ENCODE measurements at regions not wholly inside any gene's neighbourhood (a gene's known extent, or its start where the extent isn't known, plus 50 kb on each side); places are given as distances from the start of the nearest gene placed in this dataset.

DNA sequence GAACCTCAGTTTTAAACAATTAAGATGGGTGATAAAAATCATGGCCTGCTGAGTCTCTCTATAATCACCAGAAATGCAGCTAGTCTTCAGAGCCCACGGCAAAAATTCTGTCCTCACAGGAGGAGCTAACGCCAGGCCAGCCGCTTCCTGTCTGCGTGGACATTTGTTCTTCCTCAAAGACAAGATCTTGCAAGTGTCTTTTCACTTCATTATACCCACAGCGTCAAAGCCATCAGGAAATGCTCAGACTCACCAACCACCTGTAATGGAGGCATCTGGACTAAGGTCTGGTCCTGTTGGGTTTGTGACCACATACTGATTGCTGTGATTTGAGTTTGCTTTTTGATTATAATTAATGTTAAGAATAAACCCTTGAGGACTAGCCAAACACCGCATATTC, 473.8 kb upstream of the MC4R start:
- DNase-seq (ENCODE audit: extremely low read depth in 1 of 4, low spot score in 3 of 4) (no peak), FAIRE-seq (no peak), ATAC-seq (no peak)
- no peaks in the 10 kb centered on the region for H3K79me2 ChIP-seq (ENCODE audit: control insufficient read depth, insufficient read depth, low read length)
- no peak overlapping the region for H3K4me3 ChIP-seq
- no peak overlapping the region for H3K4me2 ChIP-seq (ENCODE audit: insufficient read depth, low read length)
- intact Hi-C loops (cut with micrococcal nuclease) (no loop called here), in situ Hi-C loops (cut with MboI) (no loop called here)
- H3K4me1 ChIP-seq (replicated peaks in 1 of 2; ENCODE audit: control insufficient read depth in 2 of 2, insufficient read depth in 2 of 2, low read length in 2 of 2) = no peaks in the 10 kb centered on the region
- H3K36me3 ChIP-seq (ENCODE audit: control insufficient read depth, insufficient read depth, low read length) = no peaks in the 10 kb centered on the region
- no peak overlapping the region for H3K27ac ChIP-seq (ENCODE audit: extremely low read depth, low read depth, low read length)
- H2AFZ ChIP-seq (ENCODE audit: low read depth, low read length) = no peak overlapping the region
- H3K9me3 ChIP-seq (replicated peaks; ENCODE audit: control insufficient read depth, insufficient read depth, low read depth, low read length) = no peaks in the 10 kb centered on the region
- ChIA-PET POLR2A (no interaction called here), CTCF (ENCODE audit: low intra/inter-chr PET ratio) (no interaction called here)
- no peaks in the 10 kb centered on the region for H3K9me1 ChIP-seq (ENCODE audit: control insufficient read depth, insufficient read depth, low read length)
- H3K9ac ChIP-seq (ENCODE audit: insufficient read depth in 1 of 2, low read depth in 2 of 2, low read length in 2 of 2) = no peak overlapping the region
- 6% methylated on average over 6 of the region's 6 CpGs for WGBS (ENCODE audit: insufficient coverage, low coverage, missing lambda C conversion rate)
- BruUV-seq (replicated peaks) = no TSS peak
- H4K20me1 ChIP-seq (replicated peaks; ENCODE audit: control insufficient read depth, insufficient read depth, low read length) = no peaks in the 10 kb centered on the region
- H3K27me3 ChIP-seq (ENCODE audit: control insufficient read depth in 2 of 2, insufficient read depth in 2 of 2, low read length in 2 of 2) = no peaks in the 10 kb centered on the region
- TF ChIP-seq RAD21 (CRISPR knock-in tag; conservative IDR thresholded peaks at IDR 0.05 in 1 of 2, IDR thresholded peaks at IDR 0.05 in 1 of 2) (no peak), PML (IDR thresholded peaks at IDR 0.05; ENCODE audit: low read length) (no peak), SMAD1 (IDR thresholded peaks at IDR 0.05; ENCODE audit: low read depth, low read length, partially characterized antibody) (no peak), TBP (optimal IDR thresholded peaks at IDR 0.05; ENCODE audit: low read depth, low read length) (no peak), CREB1 (IDR thresholded peaks at IDR 0.05) (no peak), CREB1 (CRISPR knock-in tag; IDR thresholded peaks at IDR 0.05) (no peak), PTTG1 (tag; IDR thresholded peaks at IDR 0.05; ENCODE audit: low read depth) (no peak), ARNT (IDR thresholded peaks at IDR 0.05) (no peak), ZFP36 (IDR thresholded peaks at IDR 0.05; ENCODE audit: low read depth, low read length, partially characterized antibody) (no peak), ZC3H11A (IDR thresholded peaks at IDR 0.05; ENCODE audit: low read depth, low read length) (no peak), ZNF324 (CRISPR knock-in tag; IDR thresholded peaks at IDR 0.05) (no peak), ZNF79 (CRISPR knock-in tag; IDR thresholded peaks at IDR 0.05; ENCODE audit: low read depth) (no peak), HDAC8 (tag; IDR thresholded peaks at IDR 0.05) (no peak), FOXA3 (CRISPR knock-in tag; conservative IDR thresholded peaks at IDR 0.05 in 1 of 2, IDR thresholded peaks at IDR 0.05 in 1 of 2) (no peak)
- TF ChIP-seq, protein P1, sequence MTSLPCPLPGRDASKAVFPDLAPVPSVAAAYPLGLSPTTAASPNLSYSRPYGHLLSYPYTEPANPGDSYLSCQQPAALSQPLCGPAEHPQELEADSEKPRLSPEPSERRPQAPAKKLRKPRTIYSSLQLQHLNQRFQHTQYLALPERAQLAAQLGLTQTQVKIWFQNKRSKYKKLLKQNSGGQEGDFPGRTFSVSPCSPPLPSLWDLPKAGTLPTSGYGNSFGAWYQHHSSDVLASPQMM (CRISPR knock-in tag; IDR thresholded peaks at IDR 0.05) = no peak
